GM23338 (cell line): ENCODE measurements at regions not wholly inside any gene's neighbourhood (a gene's known extent, or its start where the extent isn't known, plus 50 kb on each side); places are given as distances from the start of the nearest gene placed in this dataset.

Source experiments
- ATAC-seq: fragments of 200-7000 bp; cut with Tn5 transposase; 3 replicates; pipeline ENCODE4 v1.9.1; 2020
- DNase-seq: peaks from one replicate; pipeline ENCODE4 v3.0.0-alpha.2; 2015; ENCODE audit warnings: low spot score
- H2AFZ ChIP-seq: fragments of 200-600 bp; sonication (generic); 2 replicates; pipeline ENCODE4 v1.8.0; 2016; ENCODE audit warnings: antibody characterized with exemption, mild to moderate bottlenecking, moderate library complexity
- H3F3A ChIP-seq: fragments of 200-600 bp; sonication (generic); replicated peaks from 2 replicates; pipeline ENCODE4 v1.8.0; 2017; ENCODE audit warnings: antibody characterized with exemption, mixed run types, low read depth
- H3K27ac ChIP-seq: fragments of 200-600 bp; sonication (generic); 2 replicates; pipeline ENCODE4 v1.6.1; 2016; ENCODE audit warnings: low read depth
- H3K27me3 ChIP-seq: fragments of 200-600 bp; sonication (generic); 2 replicates; pipeline ENCODE4 v1.8.0; 2016; ENCODE audit warnings: mild to moderate bottlenecking, mixed run types, moderate library complexity; ENCODE audit not compliant: insufficient read depth
- H3K36me3 ChIP-seq: fragments of 200-600 bp; sonication (generic); 2 replicates; pipeline ENCODE4 v1.8.0; 2016; ENCODE audit warnings: mild to moderate bottlenecking; ENCODE audit not compliant: insufficient read depth
- H3K4me1 ChIP-seq: fragments of 200-600 bp; sonication (generic); 2 replicates; pipeline ENCODE4 v1.8.0; 2016; ENCODE audit warnings: mild to moderate bottlenecking, moderate library complexity; ENCODE audit not compliant: insufficient read depth
- H3K4me2 ChIP-seq: fragments of 200-600 bp; sonication (generic); 2 replicates; pipeline ENCODE4 v1.7.1; 2017; ENCODE audit warnings: mixed run types
- H3K4me3 ChIP-seq: fragments of 200-600 bp; sonication (generic); 2 replicates; pipeline ENCODE4 v1.6.1; 2016; ENCODE audit warnings: mixed run types
- H3K79me2 ChIP-seq: fragments of 200-600 bp; sonication (generic); replicated peaks from 2 replicates; pipeline ENCODE4 v1.8.0; 2017; ENCODE audit warnings: mild to moderate bottlenecking; ENCODE audit not compliant: insufficient read depth
- H3K9me2 ChIP-seq: fragments of 200-600 bp; sonication (generic); 2 replicates; pipeline ENCODE4 v1.8.0; 2017; ENCODE audit not compliant: insufficient read depth
- H4K20me1 ChIP-seq: fragments of 200-600 bp; sonication (generic); replicated peaks from 2 replicates; pipeline ENCODE4 v1.8.0; 2017; ENCODE audit warnings: mild to moderate bottlenecking; ENCODE audit not compliant: insufficient read depth
- H3K27ac Mint-ChIP-seq: 2 replicates; pipeline ENCODE4 v1.8.0; 2020; ENCODE audit warnings: inconsistent platforms, mild to moderate bottlenecking, moderate library complexity, mixed read lengths
- H3K27me3 Mint-ChIP-seq: 3 replicates; pipeline ENCODE4 v1.8.0; 2022; ENCODE audit warnings: low read depth, mild to moderate bottlenecking, moderate library complexity, mixed read lengths, inconsistent platforms; ENCODE audit not compliant: insufficient read depth, poor library complexity
- H3K36me3 Mint-ChIP-seq: 3 replicates; pipeline ENCODE4 v1.8.0; 2021; ENCODE audit warnings: low read depth, mild to moderate bottlenecking, inconsistent platforms, moderate library complexity, mixed read lengths
- H3K4me1 Mint-ChIP-seq: 3 replicates; pipeline ENCODE4 v1.8.0; 2020; ENCODE audit warnings: mild to moderate bottlenecking, inconsistent platforms, mixed read lengths
- H3K4me3 Mint-ChIP-seq: 3 replicates; pipeline ENCODE4 v1.8.0; 2021; ENCODE audit warnings: moderate library complexity, mild to moderate bottlenecking, inconsistent platforms, mixed read lengths
- H3K9me3 Mint-ChIP-seq: 3 replicates; pipeline ENCODE4 v1.8.0; 2020; ENCODE audit warnings: moderate library complexity, mild to moderate bottlenecking, inconsistent platforms, mixed read lengths
- CREB1 ChIP-seq: fragments of 250-450 bp; sonication (Bioruptor Pico); IDR thresholded peaks from 2 replicates; pipeline ENCODE4 v1.5.0; 2020; ENCODE audit warnings: low read depth, mild to moderate bottlenecking, moderate library complexity
- ETS1 ChIP-seq: IDR thresholded peaks from 2 replicates; pipeline ENCODE4 v1.6.1; 2016; ENCODE audit warnings: antibody characterized with exemption
- EZH2 ChIP-seq: fragments of 200-600 bp; sonication (generic); IDR thresholded peaks from one replicate; pipeline ENCODE4 v1.8.0; 2017; ENCODE audit warnings: antibody characterized with exemption, mild to moderate bottlenecking, low read depth; ENCODE audit not compliant: unreplicated experiment
- EZH2phosphoT487 ChIP-seq: fragments of 200-600 bp; sonication (generic); IDR thresholded peaks from one replicate; pipeline ENCODE4 v1.8.1; 2018; ENCODE audit warnings: antibody characterized with exemption; ENCODE audit not compliant: unreplicated experiment
- JUNB ChIP-seq: IDR thresholded peaks from one replicate; pipeline ENCODE4 v1.6.1; 2016; ENCODE audit warnings: antibody characterized with exemption; ENCODE audit not compliant: unreplicated experiment
- NANOG ChIP-seq: IDR thresholded peaks from 2 replicates; pipeline ENCODE4 v1.6.1; 2016; ENCODE audit warnings: antibody characterized with exemption, borderline replicate concordance
- REST ChIP-seq: IDR thresholded peaks from one replicate; pipeline ENCODE4 v1.6.1; 2018; ENCODE audit warnings: antibody characterized with exemption; ENCODE audit not compliant: unreplicated experiment
- STAT1 ChIP-seq: IDR thresholded peaks from one replicate; pipeline ENCODE4 v1.6.1; 2016; ENCODE audit warnings: antibody characterized with exemption; ENCODE audit not compliant: unreplicated experiment
- ZNF114 ChIP-seq: fragments of 250-450 bp; sonication (Bioruptor Pico); IDR thresholded peaks from 2 replicates; pipeline ENCODE4 v1.5.0; 2020; ENCODE audit warnings: mild to moderate bottlenecking, moderate library complexity
- ZNF331 ChIP-seq: fragments of 250-450 bp; sonication (Bioruptor Pico); IDR thresholded peaks from 2 replicates; pipeline ENCODE4 v1.5.0; 2020; ENCODE audit warnings: low read depth, mild to moderate bottlenecking, moderate library complexity
- ZNF462 ChIP-seq: fragments of 250-450 bp; sonication (Bioruptor Pico); IDR thresholded peaks from 2 replicates; pipeline ENCODE4 v1.5.0; 2020; ENCODE audit warnings: mild to moderate bottlenecking, moderate library complexity

GRCh38 chr2:136305517-136306192, 187.7 kb upstream of the CXCR4 start:
- H3F3A ChIP-seq, result no peaks in the 10 kb centered on the region
- H3K36me3 Mint-ChIP-seq, result no peaks in the 10 kb centered on the region
- no peak overlapping the region for H3K4me3 Mint-ChIP-seq
- H3K27ac ChIP-seq, result no peak overlapping the region
- peaks cover 5% of the 10 kb centered on the region; the same call in 2 of the 3 replicates for H3K4me1 Mint-ChIP-seq
- H3K4me3 ChIP-seq, result no peak overlapping the region
- H3K9me3 Mint-ChIP-seq, result no peaks in the 10 kb centered on the region
- TF ChIP-seq CREB1 (no peak), NANOG (no peak), ZNF462 (no peak), EZH2phosphoT487 (no peak), STAT1 (no peak), REST (no peak), ETS1 (no peak), ZNF331 (no peak), JUNB (no peak), EZH2 (no peak), ZNF114 (no peak)
- DNase-seq (no peak), ATAC-seq (no peak)
- no peaks in the 10 kb centered on the region for H4K20me1 ChIP-seq
- H3K27me3 ChIP-seq, result no peaks in the 10 kb centered on the region
- H3K27me3 Mint-ChIP-seq, result peaks cover 7% of the 10 kb centered on the region
- H3K4me1 ChIP-seq, result peaks cover 10% of the 10 kb centered on the region
- no peak overlapping the region for H2AFZ ChIP-seq
- no peaks in the 10 kb centered on the region for H3K36me3 ChIP-seq
- no peak overlapping the region for H3K4me2 ChIP-seq
- no peaks in the 10 kb centered on the region for H3K9me2 ChIP-seq
- no peak overlapping the region for H3K27ac Mint-ChIP-seq
- no peaks in the 10 kb centered on the region for H3K79me2 ChIP-seq
